GM12878 (cell line): ENCODE measurements at regions not wholly inside any gene's neighbourhood (a gene's known extent, or its start where the extent isn't known, plus 50 kb on each side); places are given as distances from the start of the nearest gene placed in this dataset.

Source experiments
- ATAC-seq: fragments of 200-7000 bp; cut with Tn5 transposase; 3 replicates; pipeline ENCODE4 v1.9.1; 2020; ENCODE audit warnings: mild to moderate bottlenecking, moderate library complexity
- BruUV-seq: library from RNA; stranded (reverse); fragments of 400-500 nt; replicated peaks from 2 replicates; lab custom pipeline; 2021; lab: Mats Ljungman, UMichigan
- CTCF ChIA-PET: fragments of 300-600 bp; sonication (Branson Sonifier 250); formaldehyde crosslinking; extraction: SDS; loops from one replicate; lab custom pipeline; 2021; ENCODE audit warnings: inconsistent platforms; lab: Yijun Ruan, JAX
- POLR2A ChIA-PET: fragments of 350-600 bp; formaldehyde crosslinking; extraction: SDS; loops from one replicate; lab custom pipeline; 2021; ENCODE audit warnings: inconsistent platforms; lab: Charles Lee
- RAD21 ChIA-PET: fragments of 300-600 bp; sonication (Branson Sonifier 250); formaldehyde crosslinking; loops from one replicate; lab custom pipeline; 2023; ENCODE audit warnings: antibody characterized with exemption; ENCODE audit not compliant: unreplicated experiment; lab: Charles Lee
- SMC1A ChIA-PET: fragments of 300-600 bp; sonication (Branson Sonifier 250); formaldehyde crosslinking; loops from one replicate; lab custom pipeline; 2023; ENCODE audit not compliant: unreplicated experiment, uncharacterized antibody; lab: Charles Lee
- DNase-seq: peaks from one replicate; pipeline ENCODE4 v3.0.0-alpha.2; 2011; ENCODE audit warnings: low read depth, low spot score
- FAIRE-seq: peaks from 3 replicates; lab custom pipeline; 2011; peaks lifted over from hg19 to GRCh38; lab: Jason Lieb, UNC
- H2AFZ ChIP-seq: 2 replicates; pipeline ENCODE4 v1.6.0; 2011; ENCODE audit warnings: low read depth, low read length, control low read depth; ENCODE audit not compliant: control insufficient read depth
- H3K27ac ChIP-seq: 2 replicates; pipeline ENCODE4 v1.5.1; 2011; ENCODE audit warnings: control low read depth; ENCODE audit not compliant: control insufficient read depth, insufficient read depth
- H3K27me3 ChIP-seq, 2 experiments: replicated peaks in 1 of 2; 2 replicates each; pipeline versions ENCODE4 v1.6.0 to v1.6.1; 2011; ENCODE audit warnings: low read length in 1 of 2; ENCODE audit not compliant: control insufficient read depth in 2 of 2, insufficient read depth in 2 of 2
- H3K36me3 ChIP-seq, 2 experiments: 2 replicates each; pipeline ENCODE4 v1.5.1; 2011; ENCODE audit warnings: low read length in 1 of 2; ENCODE audit not compliant: control insufficient read depth in 2 of 2, insufficient read depth in 2 of 2
- H3K4me1 ChIP-seq: 2 replicates; pipeline ENCODE4 v1.6.1; 2011; ENCODE audit warnings: mild to moderate bottlenecking, low read length, moderate library complexity, mixed read lengths; ENCODE audit not compliant: control insufficient read depth, insufficient read depth
- H3K4me2 ChIP-seq: 2 replicates; pipeline ENCODE4 v1.6.0; 2011; ENCODE audit warnings: control low read depth; ENCODE audit not compliant: control insufficient read depth, insufficient read depth
- H3K4me3 ChIP-seq: fragments of 200-600 bp; sonication (generic); 2 replicates; pipeline ENCODE4 v1.5.1; 2016
- H3K79me2 ChIP-seq: 2 replicates; pipeline ENCODE4 v1.6.0; 2011; ENCODE audit warnings: low read length; ENCODE audit not compliant: control insufficient read depth, insufficient read depth
- H3K9ac ChIP-seq: 2 replicates; pipeline ENCODE4 v1.8.0; 2011; ENCODE audit warnings: low read length, control low read depth, mixed read lengths; ENCODE audit not compliant: control insufficient read depth, insufficient read depth
- H3K9me3 ChIP-seq: replicated peaks from 3 replicates; pipeline ENCODE4 v1.5.1; 2011; ENCODE audit warnings: mild to moderate bottlenecking, low read length; ENCODE audit not compliant: control insufficient read depth, insufficient read depth
- H4K20me1 ChIP-seq: 2 replicates; pipeline ENCODE4 v1.6.0; 2011; ENCODE audit not compliant: control insufficient read depth, insufficient read depth
- BHLHE40 ChIP-seq, 2 experiments: fragments of 450-650 bp in 1 of 2; IDR thresholded peaks; 2 replicates each; pipeline ENCODE4 v1.6.1; 2011 to 2017; ENCODE audit warnings: low read depth in 2 of 2, borderline replicate concordance in 1 of 2, improper control_type of control experiment in 1 of 2, low read length in 1 of 2, mild to moderate bottlenecking in 1 of 2
- CBX5 ChIP-seq: sonication (generic); IDR thresholded peaks from 2 replicates; pipeline ENCODE4 v1.6.1; 2016; ENCODE audit warnings: low read depth, moderate library complexity, mild to moderate bottlenecking, inconsistent platforms
- E4F1 ChIP-seq: fragments of 450-650 bp; IDR thresholded peaks from 2 replicates; pipeline ENCODE4 v1.6.1; 2018; ENCODE audit warnings: borderline replicate concordance, mild to moderate bottlenecking; ENCODE audit not compliant: partially characterized antibody
- JUNB ChIP-seq: IDR thresholded peaks from 2 replicates; pipeline ENCODE4 v1.6.1; 2016; ENCODE audit warnings: antibody characterized with exemption, mild to moderate bottlenecking
- NFIC ChIP-seq: IDR thresholded peaks from 2 replicates; pipeline ENCODE4 v1.6.1; 2012; ENCODE audit warnings: low read depth, mild to moderate bottlenecking, inconsistent platforms, low read length, moderate library complexity
- POU2F2 ChIP-seq: IDR thresholded peaks from 3 replicates; pipeline ENCODE4 v1.6.1; 2011; ENCODE audit warnings: low read depth, mild to moderate bottlenecking, low read length, borderline replicate concordance
- RUNX3 ChIP-seq: IDR thresholded peaks from 2 replicates; pipeline ENCODE4 v1.6.1; 2012; ENCODE audit warnings: low read length, inconsistent platforms
- ZNF217 ChIP-seq: fragments of 450-650 bp; IDR thresholded peaks from 2 replicates; pipeline ENCODE4 v1.6.1; 2017; ENCODE audit warnings: antibody characterized with exemption, mild to moderate bottlenecking
- WGBS: methylation state at CpG from one replicate; pipeline ENCODE4 v1.1.6; 2016; ENCODE audit warnings: low lambda C conversion rate; ENCODE audit not compliant: insufficient replicate concordance, insufficient coverage; ENCODE audit errors: missing lambda C conversion rate; 5-methylcytosine and 5-hydroxymethylcytosine counted together
- in situ Hi-C: fragments of 300-500 bp; cut with MboI; formaldehyde crosslinking; loops from 9 replicates; pipeline ENCODE4 v1.14.3; 2018; ENCODE audit warnings: mixed read lengths
- intact Hi-C: fragments of 100-400 bp; cut with micrococcal nuclease; formaldehyde crosslinking; loops from one replicate; pipeline ENCODE4 v1.14.2; 2022; ENCODE audit not compliant: unreplicated experiment
- TF ChIP-seq, protein P1 (sequence below): IDR thresholded peaks from 2 replicates; pipeline ENCODE4 v1.6.1; 2012; ENCODE audit warnings: mild to moderate bottlenecking, low read depth, low read length
- TF ChIP-seq, protein P2 (sequence below): fragments of 450-650 bp; formaldehyde crosslinking; IDR thresholded peaks from 2 replicates; pipeline ENCODE4 v1.4.0; 2020; ENCODE audit warnings: mild to moderate bottlenecking, moderate library complexity

GRCh38 chr10:6726924-6727323, 146.8 kb upstream of the PRKCQ start:
- no peak for TF ChIP-seq CBX5
- TF ChIP-seq, protein P1, sequence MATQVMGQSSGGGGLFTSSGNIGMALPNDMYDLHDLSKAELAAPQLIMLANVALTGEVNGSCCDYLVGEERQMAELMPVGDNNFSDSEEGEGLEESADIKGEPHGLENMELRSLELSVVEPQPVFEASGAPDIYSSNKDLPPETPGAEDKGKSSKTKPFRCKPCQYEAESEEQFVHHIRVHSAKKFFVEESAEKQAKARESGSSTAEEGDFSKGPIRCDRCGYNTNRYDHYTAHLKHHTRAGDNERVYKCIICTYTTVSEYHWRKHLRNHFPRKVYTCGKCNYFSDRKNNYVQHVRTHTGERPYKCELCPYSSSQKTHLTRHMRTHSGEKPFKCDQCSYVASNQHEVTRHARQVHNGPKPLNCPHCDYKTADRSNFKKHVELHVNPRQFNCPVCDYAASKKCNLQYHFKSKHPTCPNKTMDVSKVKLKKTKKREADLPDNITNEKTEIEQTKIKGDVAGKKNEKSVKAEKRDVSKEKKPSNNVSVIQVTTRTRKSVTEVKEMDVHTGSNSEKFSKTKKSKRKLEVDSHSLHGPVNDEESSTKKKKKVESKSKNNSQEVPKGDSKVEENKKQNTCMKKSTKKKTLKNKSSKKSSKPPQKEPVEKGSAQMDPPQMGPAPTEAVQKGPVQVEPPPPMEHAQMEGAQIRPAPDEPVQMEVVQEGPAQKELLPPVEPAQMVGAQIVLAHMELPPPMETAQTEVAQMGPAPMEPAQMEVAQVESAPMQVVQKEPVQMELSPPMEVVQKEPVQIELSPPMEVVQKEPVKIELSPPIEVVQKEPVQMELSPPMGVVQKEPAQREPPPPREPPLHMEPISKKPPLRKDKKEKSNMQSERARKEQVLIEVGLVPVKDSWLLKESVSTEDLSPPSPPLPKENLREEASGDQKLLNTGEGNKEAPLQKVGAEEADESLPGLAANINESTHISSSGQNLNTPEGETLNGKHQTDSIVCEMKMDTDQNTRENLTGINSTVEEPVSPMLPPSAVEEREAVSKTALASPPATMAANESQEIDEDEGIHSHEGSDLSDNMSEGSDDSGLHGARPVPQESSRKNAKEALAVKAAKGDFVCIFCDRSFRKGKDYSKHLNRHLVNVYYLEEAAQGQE = no peak
- no peak for TF ChIP-seq RUNX3
- no peak for TF ChIP-seq POU2F2
- TF ChIP-seq BHLHE40 (IDR thresholded peaks at IDR 0.05; ENCODE audit: borderline replicate concordance in 1 of 2, low read depth in 2 of 2, low read length in 1 of 2) = no peak
- TF ChIP-seq JUNB = no peak
- no peak for TF ChIP-seq E4F1
- TF ChIP-seq ZNF217 = no peak
- TF ChIP-seq NFIC = no peak
- TF ChIP-seq, protein P2, sequence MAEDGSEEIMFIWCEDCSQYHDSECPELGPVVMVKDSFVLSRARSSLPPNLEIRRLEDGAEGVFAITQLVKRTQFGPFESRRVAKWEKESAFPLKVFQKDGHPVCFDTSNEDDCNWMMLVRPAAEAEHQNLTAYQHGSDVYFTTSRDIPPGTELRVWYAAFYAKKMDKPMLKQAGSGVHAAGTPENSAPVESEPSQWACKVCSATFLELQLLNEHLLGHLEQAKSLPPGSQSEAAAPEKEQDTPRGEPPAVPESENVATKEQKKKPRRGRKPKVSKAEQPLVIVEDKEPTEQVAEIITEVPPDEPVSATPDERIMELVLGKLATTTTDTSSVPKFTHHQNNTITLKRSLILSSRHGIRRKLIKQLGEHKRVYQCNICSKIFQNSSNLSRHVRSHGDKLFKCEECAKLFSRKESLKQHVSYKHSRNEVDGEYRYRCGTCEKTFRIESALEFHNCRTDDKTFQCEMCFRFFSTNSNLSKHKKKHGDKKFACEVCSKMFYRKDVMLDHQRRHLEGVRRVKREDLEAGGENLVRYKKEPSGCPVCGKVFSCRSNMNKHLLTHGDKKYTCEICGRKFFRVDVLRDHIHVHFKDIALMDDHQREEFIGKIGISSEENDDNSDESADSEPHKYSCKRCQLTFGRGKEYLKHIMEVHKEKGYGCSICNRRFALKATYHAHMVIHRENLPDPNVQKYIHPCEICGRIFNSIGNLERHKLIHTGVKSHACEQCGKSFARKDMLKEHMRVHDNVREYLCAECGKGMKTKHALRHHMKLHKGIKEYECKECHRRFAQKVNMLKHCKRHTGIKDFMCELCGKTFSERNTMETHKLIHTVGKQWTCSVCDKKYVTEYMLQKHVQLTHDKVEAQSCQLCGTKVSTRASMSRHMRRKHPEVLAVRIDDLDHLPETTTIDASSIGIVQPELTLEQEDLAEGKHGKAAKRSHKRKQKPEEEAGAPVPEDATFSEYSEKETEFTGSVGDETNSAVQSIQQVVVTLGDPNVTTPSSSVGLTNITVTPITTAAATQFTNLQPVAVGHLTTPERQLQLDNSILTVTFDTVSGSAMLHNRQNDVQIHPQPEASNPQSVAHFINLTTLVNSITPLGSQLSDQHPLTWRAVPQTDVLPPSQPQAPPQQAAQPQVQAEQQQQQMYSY (CRISPR knock-in tag) = no peak
- no peaks in the 10 kb centered on the region for H3K36me3 ChIP-seq
- no peak for DNase-seq
- no peak overlapping the region for H3K27ac ChIP-seq
- CTCF ChIA-PET = no interaction called here
- H4K20me1 ChIP-seq = no peaks in the 10 kb centered on the region
- ATAC-seq = no peak
- POLR2A ChIA-PET = no interaction called here
- no peaks in the 10 kb centered on the region for H3K79me2 ChIP-seq
- no TSS peak for BruUV-seq
- peaks cover 2 to 4% of the 10 kb centered on the region in 2 experiments; a peak in 3 of 4 replicates for H3K27me3 ChIP-seq
- FAIRE-seq = no peak
- RAD21 ChIA-PET = no interaction called here
- no peak overlapping the region for H3K9ac ChIP-seq
- no peaks in the 10 kb centered on the region for H3K4me1 ChIP-seq
- no peak overlapping the region for H3K4me2 ChIP-seq
- WGBS = 30% methylated on average over 3 of the region's 3 CpGs
- SMC1A ChIA-PET = no interaction called here
- no peak overlapping the region for H3K4me3 ChIP-seq
- no peaks in the 10 kb centered on the region; the same call in 2 of the 3 replicates for H3K9me3 ChIP-seq
- in situ Hi-C loops (loop anchor here (25.0 kb wide), 1 partner anchor 110 kb away; no protein-coding TSS in a partner anchor), intact Hi-C loops (no loop called here)
- H2AFZ ChIP-seq = no peak overlapping the region
